Memory B cell (primary cell): ENCODE measurements at regions not wholly inside any gene's neighbourhood (a gene's known extent, or its start where the extent isn't known, plus 50 kb on each side); places are given as distances from the start of the nearest gene placed in this dataset.
"Not testable (repeated sequence)": the region's sequence is repeated elsewhere in the genome, so short reads cannot be mapped to it uniquely, and the experiment has no call there.

ENCODE experiments used
- ATAC-seq: fragments of 150-1000 bp; cut with Tn5 transposase; 2 replicates; pipeline ENCODE4 v1.10.0; 2021; ENCODE audit warnings: low read depth, mild to moderate bottlenecking, moderate library complexity
- DNase-seq, 2 donors: peaks; one replicate each; pipeline ENCODE4 v3.0.0; 2022; ENCODE audit warnings: low spot score in 2 of 2
- H3K27ac Mint-ChIP-seq: one replicate; pipeline ENCODE4 v1.8.0; 2022; ENCODE audit warnings: mild to moderate bottlenecking, moderate library complexity, mixed read lengths
- H3K27me3 Mint-ChIP-seq: one replicate; pipeline ENCODE4 v1.8.0; 2022; ENCODE audit warnings: mixed read lengths
- H3K36me3 Mint-ChIP-seq: one replicate; pipeline ENCODE4 v1.8.0; 2022; ENCODE audit warnings: mild to moderate bottlenecking, mixed read lengths
- H3K4me1 Mint-ChIP-seq: one replicate; pipeline ENCODE4 v1.8.0; 2022; ENCODE audit warnings: mixed read lengths
- H3K4me3 Mint-ChIP-seq: one replicate; pipeline ENCODE4 v1.8.0; 2022; ENCODE audit warnings: mild to moderate bottlenecking, moderate library complexity, mixed read lengths
- H3K9me3 Mint-ChIP-seq: one replicate; pipeline ENCODE4 v1.8.0; 2022; ENCODE audit warnings: mixed read lengths

DNA sequence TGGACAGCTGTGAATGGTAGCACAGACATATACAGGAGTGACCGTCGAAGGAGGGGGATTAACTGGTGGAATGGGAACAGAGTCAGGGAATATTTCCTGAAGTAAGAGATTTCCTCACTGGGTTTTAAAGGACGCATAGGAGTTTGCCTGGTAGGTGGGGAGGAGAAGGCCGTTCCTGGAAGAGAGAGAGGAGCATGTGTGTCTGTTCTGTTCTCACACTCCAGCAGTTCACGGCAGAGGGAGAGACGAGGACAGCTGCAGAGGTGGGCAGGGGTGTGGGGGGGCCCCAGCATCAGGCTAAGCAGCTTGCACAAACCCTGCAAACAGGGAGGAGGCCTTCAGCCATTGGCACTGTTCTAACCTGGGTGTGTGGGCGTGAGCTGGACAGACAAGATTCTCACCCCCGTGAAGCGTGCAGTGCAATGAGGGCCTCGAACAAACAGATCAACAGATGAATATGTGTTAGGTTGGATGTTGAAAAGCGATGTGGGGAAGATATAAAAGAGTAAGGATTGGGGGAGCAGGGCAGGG is 85.3 kb upstream of the GSE1 start:
- ATAC-seq (no peak), DNase-seq (no peak)
- H3K9me3 Mint-ChIP-seq = no peaks in the 10 kb centered on the region
- H3K27me3 Mint-ChIP-seq = peaks cover 22% of the 10 kb centered on the region
- no peak overlapping the region for H3K4me3 Mint-ChIP-seq
- H3K4me1 Mint-ChIP-seq = peaks cover 6% of the 10 kb centered on the region
- no peaks in the 10 kb centered on the region for H3K36me3 Mint-ChIP-seq
- H3K27ac Mint-ChIP-seq = no peak overlapping the region

DNA sequence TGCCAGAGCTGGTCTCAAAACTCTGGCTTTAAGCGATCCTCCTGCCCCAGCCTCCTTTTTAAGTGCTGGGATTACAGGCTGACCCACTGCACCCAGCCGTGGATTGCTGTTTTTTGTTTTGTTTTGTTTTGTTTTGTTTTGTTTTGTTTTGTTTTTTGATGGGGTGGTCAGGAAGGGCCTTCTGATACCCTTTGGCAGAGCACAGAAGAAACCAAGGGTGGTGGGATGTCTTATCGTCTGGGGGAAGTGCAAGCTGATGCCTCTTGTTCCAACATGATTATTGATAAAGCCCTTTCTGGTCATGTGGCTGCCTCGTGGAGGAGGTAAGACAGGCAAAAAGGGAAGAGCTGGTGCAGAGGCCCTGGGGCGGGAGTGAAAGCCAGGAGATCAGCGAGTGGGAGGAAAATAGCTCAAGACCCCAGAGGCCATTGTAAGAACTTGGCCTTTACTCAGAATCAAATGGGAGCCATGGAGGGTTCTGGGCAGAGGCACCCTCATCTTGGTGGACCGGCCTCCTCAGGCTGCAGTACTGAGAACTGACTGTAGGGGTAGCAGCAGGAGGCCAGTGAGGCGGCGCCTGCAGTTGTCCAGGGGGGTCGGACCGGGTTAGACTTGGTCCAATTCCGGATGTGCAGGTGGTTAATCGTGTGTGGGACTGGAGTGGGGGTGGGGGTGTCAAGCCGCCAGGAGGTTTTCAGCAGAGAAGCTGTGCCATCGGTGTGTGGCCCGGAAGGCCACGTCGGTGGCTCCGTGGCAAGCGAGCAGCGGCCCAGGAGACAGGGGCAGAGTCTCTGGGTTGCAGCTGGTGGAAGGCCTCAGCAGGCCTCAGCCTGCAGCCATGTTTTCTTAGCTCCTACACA is 84.4 kb upstream of the GSE1 start:
- Mint-ChIP-seq H3K27me3 (peaks cover 16% of the 10 kb centered on the region), H3K4me3 (no peak overlapping the region), H3K36me3 (no peaks in the 10 kb centered on the region), H3K9me3 (no peaks in the 10 kb centered on the region), H3K4me1 (peaks cover 3% of the 10 kb centered on the region), H3K27ac (no peak overlapping the region)
- DNase-seq (peak in 1 of 2 donors; percentile 34), ATAC-seq (peak; percentile 48)

DNA sequence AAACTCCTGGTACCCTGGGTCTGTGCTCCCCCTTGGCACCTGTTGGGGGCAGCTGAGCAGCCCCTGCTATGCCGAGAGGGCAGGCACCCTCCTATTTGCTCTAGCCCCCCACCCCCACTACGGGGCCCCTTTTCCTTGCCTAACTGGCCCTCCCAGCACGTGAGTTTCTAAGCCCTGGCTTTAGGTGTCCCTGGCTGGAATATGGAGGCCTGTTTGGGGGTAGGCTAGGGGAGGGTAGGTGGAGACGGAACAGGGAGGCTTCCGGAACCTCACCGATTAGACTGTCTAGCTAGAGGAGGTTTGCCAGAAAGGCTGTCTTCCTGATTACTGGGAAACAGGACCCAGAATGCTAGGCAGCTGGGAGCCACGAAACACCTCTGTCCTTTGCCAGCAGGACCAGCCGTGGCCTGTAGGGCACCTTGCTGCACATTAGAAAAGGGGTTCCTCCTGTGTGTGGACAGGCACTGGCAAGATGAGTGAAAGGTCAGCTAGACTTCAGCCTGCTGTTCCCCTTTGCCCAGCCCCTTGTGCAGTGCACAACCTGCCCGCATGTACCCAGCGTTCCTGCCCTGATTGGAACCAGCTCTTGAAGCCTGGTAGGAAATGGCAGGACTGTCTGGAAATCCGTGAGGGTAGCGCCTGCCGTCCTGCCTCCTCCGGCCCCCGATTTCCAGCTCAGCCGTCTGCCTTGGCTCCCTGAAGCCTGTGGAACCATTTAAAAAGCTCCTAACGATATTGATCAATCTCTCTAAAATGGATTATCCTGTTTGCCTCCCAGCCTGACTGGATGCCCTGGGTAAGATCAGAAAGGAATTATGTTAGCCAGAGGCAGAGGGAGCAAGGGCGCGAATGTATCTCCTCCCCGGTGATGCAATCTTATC is 83.4 kb upstream of the GSE1 start:
- Mint-ChIP-seq H3K4me3 (no peak overlapping the region), H3K4me1 (peaks cover 3% of the 10 kb centered on the region), H3K36me3 (no peaks in the 10 kb centered on the region), H3K9me3 (no peaks in the 10 kb centered on the region), H3K27ac (no peak overlapping the region), H3K27me3 (peaks cover 18% of the 10 kb centered on the region)
- ATAC-seq (no peak), DNase-seq (no peak)

DNA sequence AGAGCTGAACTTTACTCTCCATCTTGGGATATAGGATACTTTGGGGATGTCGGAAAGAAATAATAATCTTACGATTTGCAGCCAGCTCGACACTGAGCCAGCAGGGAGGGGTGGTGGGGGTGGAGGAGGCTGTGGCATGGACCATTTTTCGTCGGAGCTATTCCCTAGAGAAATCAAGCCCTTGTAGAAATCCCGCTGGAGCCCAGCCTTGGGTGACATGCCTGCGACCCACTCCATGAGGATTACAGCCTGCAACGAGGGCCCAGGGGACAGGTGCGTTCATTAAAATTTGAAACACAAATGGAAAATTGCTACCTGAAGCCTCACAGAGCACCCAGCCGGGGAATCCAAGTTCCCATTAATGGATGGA is 82.8 kb upstream of the GSE1 start:
- ATAC-seq = no peak
- H3K27ac Mint-ChIP-seq = no peak overlapping the region
- DNase-seq = no peak
- H3K36me3 Mint-ChIP-seq = no peaks in the 10 kb centered on the region
- H3K27me3 Mint-ChIP-seq = peaks cover 19% of the 10 kb centered on the region
- H3K4me1 Mint-ChIP-seq = peaks cover 3% of the 10 kb centered on the region
- H3K9me3 Mint-ChIP-seq = no peaks in the 10 kb centered on the region
- no peak overlapping the region for H3K4me3 Mint-ChIP-seq

DNA sequence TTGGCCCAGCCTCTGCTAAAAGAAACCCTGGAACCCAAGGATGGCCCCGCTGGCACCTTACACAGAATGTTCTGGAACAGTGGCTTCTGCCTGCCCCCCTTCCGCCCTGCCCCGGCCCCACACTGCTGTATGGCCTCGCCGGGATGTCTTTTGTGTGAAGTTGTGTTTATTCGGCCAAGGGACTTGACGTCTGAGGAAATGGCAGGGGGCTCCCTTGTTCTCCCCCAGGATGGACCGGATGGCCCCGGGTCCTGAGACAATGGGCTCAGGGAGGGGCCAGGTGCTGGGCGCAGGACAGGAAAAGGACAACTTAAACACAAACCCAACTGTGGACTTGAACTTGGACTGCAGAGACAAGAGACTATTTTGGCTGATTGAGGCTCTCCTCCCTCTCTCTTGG is 81.6 kb upstream of the GSE1 start:
- DNase-seq (no peak), ATAC-seq (no peak)
- Mint-ChIP-seq H3K27me3 (peaks cover 16% of the 10 kb centered on the region), H3K27ac (no peak overlapping the region), H3K36me3 (no peaks in the 10 kb centered on the region), H3K4me1 (peaks cover 5% of the 10 kb centered on the region), H3K4me3 (no peak overlapping the region), H3K9me3 (no peaks in the 10 kb centered on the region)

DNA sequence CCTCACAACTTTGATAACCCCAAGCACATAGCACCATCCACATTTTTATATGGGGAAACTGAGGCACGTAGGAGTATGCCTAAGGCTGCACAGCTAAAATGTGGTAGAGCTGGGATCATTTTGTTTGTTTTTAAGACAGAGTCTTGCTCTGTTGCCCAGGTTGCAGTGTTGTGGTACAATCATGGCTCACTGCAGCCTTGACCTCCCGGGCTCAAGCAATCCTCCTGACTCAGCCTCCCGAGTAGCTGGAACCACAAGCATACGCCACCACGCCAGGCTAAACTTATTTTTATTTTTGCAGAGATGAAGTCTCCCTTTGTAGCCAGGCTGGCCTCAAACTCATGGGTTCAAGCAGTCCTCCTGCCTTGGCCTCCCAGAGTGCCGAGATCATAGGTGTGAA is 81.0 kb upstream of the GSE1 start:
- Mint-ChIP-seq H3K36me3 (no peaks in the 10 kb centered on the region), H3K9me3 (no peaks in the 10 kb centered on the region), H3K4me3 (no peak overlapping the region), H3K27ac (no peak overlapping the region), H3K4me1 (peaks cover 5% of the 10 kb centered on the region), H3K27me3 (peaks cover 15% of the 10 kb centered on the region)
- ATAC-seq (no peak), DNase-seq (no peak)

DNA sequence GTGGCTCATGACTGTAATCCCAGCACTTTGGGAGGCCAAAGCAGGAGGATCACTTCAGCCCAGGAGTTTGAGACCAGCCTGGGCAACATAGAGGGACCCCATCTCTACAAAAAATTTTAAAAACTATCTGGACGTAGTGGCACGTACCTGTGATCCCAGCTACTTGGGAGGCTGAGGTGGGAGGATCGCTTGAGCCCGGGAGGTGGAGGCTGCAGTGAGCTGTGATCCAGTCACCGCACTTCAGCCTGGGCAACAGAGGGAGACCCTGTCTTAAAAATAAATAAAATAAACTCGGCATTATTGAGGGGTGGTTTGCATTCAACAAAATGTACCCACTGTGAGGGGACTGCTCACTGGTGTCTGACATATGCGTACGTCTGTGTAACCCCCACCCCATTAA is 79.5 kb upstream of the GSE1 start:
- not testable (repeated sequence) for H3K4me1 Mint-ChIP-seq, H3K27ac Mint-ChIP-seq, H3K4me3 Mint-ChIP-seq, ATAC-seq, DNase-seq, H3K36me3 Mint-ChIP-seq, H3K9me3 Mint-ChIP-seq, H3K27me3 Mint-ChIP-seq

DNA sequence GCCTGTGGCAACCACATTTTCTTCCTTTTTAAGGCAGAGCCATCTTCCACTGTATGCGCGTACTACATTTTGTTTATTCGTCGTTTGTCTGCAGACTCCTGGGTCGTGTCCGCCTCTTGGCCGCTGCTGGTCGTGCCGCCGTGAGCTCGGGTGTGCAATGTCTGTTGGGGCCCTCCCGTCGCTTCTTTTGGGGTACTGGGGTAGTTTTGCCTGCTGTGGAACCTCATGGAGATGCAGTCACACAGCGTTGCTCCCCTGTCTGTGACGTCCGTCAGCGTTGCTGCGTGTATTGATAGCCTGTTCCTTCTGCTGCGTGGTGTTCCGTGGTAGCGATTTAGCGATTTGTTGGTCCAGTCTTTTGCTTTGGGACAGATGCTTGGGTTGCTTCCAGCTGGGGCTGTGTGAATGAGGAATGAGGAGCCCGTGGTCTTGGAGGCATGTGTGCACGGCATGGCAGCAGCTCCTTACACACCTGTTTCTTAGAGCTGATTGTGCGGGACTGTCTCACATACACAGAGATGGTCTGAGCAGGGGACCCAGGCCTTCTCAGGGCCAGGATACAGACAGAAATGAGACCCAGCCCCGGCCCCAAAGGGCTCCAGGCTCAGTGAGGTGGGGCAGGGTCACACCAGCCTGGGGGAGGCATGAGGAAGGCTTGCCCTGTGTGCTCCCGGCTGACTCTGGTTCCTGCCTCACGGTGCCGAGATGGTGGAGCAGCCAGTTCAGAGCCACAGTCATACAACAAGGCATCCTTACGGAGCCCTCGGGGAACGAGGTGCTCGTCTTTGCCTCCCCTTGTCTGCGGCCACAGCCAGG is 78.4 kb upstream of the GSE1 start:
- H3K27me3 Mint-ChIP-seq = peaks cover 8% of the 10 kb centered on the region
- no peak overlapping the region for H3K27ac Mint-ChIP-seq
- no peak for ATAC-seq
- no peak for DNase-seq
- H3K4me1 Mint-ChIP-seq = peaks cover 3% of the 10 kb centered on the region
- no peaks in the 10 kb centered on the region for H3K9me3 Mint-ChIP-seq
- no peaks in the 10 kb centered on the region for H3K36me3 Mint-ChIP-seq
- H3K4me3 Mint-ChIP-seq = no peak overlapping the region

DNA sequence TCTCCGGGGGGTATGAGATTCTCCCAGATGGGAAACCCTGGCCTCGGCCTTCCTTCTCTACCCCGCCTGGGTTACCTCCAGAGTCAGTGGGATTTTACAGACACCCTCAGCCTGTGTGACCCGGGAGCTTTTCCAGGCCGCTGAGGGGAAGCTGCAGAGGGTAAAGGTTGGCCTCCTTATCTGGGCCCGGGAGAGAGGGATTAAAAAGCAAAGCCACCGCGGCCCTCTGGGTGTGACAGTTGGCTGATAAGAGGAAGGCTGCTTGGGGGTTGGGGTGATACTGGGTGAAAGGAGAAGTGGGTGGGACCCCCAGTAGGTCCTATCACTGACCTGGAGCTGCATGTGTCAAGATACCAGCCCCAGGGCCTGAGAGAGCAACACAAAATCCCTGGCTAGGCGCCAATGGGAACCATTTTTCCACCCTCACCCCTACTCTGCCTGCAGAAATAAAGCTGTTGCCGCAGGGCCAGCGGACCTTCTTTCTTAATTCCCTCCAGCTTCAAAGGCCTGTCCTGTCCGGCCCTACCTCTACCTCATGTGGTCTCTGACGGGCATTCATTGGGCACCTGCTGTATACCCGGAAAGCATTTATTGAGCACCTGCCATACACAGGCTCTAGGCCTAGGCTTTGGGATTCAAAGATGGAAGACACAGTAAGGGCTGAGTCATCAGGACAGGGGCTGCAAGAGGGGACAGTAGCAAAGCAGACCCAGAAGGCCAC is 77.6 kb upstream of the GSE1 start:
- peaks cover 3% of the 10 kb centered on the region for H3K4me1 Mint-ChIP-seq
- ATAC-seq (no peak), DNase-seq (no peak)
- H3K27ac Mint-ChIP-seq = no peak overlapping the region
- H3K9me3 Mint-ChIP-seq = no peaks in the 10 kb centered on the region
- H3K36me3 Mint-ChIP-seq = no peaks in the 10 kb centered on the region
- H3K4me3 Mint-ChIP-seq = no peak overlapping the region
- H3K27me3 Mint-ChIP-seq = peaks cover 8% of the 10 kb centered on the region

DNA sequence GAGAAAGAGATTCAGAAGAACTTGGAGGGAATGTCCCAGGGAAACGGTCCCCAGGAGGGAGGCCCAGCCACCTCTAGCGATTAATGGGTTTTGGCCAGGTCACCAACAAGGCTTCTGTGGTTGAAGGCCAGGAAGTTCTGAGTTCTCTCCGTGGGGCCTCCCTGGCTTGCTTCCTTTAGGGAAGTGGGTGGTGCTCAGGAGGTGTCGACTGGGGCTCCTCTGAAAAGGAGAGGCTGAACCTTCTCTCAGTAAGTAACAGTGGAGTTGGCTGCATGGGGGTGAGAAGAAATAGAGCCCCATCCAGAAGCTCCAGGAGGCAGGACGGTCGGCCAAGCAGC is 77.1 kb upstream of the GSE1 start:
- peaks cover 3% of the 10 kb centered on the region for H3K4me1 Mint-ChIP-seq
- H3K36me3 Mint-ChIP-seq = no peaks in the 10 kb centered on the region
- no peak overlapping the region for H3K27ac Mint-ChIP-seq
- no peak overlapping the region for H3K4me3 Mint-ChIP-seq
- peaks cover 6% of the 10 kb centered on the region for H3K27me3 Mint-ChIP-seq
- no peaks in the 10 kb centered on the region for H3K9me3 Mint-ChIP-seq
- no peak for DNase-seq
- no peak for ATAC-seq

DNA sequence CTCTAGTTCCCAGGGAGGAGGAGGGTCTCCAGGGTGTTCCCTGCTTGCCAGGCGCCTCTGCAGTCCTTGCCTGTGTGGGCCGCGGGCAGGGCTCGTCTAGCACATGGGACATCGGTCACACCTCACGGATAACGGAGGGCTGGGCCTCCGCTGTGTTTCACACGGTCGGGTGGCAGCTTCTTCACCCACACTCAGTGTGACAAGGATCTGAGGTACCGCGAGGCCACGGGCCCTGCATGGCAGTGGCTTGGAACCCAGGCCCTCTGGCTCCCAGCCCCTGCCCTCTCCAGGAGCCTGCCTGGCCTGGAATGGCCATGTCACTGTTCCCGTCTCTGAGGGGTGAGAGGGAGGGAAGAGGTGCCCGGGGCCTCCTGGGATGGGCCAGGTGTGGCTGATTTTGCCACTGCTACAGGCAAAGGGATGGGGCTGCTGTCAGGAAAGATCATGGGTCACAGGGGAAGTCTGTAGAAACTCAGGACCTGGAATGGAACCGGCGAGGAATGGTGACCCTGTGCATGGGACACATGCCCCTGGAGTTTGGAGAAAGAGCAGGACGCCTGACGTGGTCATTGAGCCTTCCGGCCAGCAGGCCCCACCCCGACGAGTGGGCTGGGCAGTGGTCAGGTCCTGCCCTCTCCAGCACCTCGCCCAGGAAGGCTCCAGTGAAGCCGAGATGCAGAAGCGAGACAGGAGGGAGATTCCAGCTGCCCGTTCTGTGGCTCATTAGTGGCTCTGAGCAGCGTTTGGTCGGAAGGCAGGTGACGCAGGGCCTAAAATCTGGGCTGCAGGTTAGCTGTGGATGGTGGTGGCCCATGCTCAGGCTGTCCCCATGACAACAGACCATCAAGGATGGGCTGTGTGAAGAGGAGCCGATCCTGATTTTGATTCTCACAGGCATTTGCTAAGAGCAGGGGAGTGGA is 76.5 kb upstream of the GSE1 start:
- ATAC-seq (no peak), DNase-seq (no peak)
- Mint-ChIP-seq H3K27ac (no peak overlapping the region), H3K27me3 (peaks cover 5% of the 10 kb centered on the region), H3K4me3 (no peak overlapping the region), H3K4me1 (peaks cover 3% of the 10 kb centered on the region), H3K36me3 (no peaks in the 10 kb centered on the region), H3K9me3 (no peaks in the 10 kb centered on the region)

DNA sequence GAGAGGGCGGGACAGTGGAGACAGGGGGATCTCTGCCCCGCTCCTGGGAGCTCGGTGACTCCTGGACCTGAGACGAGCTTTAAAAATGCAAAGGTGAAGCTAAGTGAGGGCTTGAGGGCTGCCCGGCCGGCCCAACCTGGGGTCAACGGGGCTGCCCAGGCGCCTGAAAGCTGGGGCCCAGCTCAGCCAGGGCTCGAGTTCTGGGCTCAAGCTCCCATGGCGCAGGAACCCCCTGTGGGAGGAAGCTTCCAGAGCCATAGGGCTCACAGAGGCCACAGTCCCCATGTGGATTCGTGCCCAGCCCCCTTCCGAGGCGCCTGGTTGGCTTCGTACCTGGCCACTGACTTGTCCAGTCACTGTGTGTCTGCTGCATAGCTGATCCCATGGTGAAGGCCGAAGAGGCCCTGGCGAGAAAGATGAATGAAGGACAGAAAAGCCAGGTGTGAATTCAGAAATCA is 75.8 kb upstream of the GSE1 start:
- Mint-ChIP-seq H3K36me3 (no peaks in the 10 kb centered on the region), H3K4me1 (peaks cover 3% of the 10 kb centered on the region), H3K9me3 (no peaks in the 10 kb centered on the region), H3K27ac (no peak overlapping the region), H3K27me3 (peaks cover 5% of the 10 kb centered on the region), H3K4me3 (no peak overlapping the region)
- ATAC-seq (no peak), DNase-seq (no peak)
